ENCODE measurements at regions not wholly inside any gene's neighbourhood (a gene's known extent, or its start where the extent isn't known, plus 50 kb on each side); places are given as distances from the start of the nearest gene placed in this dataset.
"Not testable (repeated sequence)": the region's sequence is repeated elsewhere in the genome, so short reads cannot be mapped to it uniquely, and the experiment has no call there.

DNA sequence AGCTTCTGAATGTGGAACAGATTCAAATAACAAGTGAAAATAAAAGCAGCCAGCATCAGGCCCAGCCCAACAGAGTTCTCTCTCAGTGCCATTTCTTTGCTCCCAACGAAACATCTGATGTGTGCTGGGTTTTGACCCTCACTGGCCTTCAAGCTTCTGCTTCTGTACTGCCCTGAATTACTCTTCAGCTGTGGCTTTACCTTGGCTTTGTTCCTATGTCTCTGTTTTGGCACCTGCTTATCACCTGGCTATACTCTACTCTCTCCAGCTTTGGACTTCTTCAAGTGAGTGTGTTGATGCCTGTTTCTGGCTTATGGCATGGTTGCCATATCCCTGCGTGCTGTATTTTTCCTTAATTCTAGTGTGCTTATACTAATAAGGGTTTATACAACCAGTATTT is 768.3 kb downstream of the SORCS1 start:
- intact Hi-C loops (cut with DNase I), result no loop called here
- ATAC-seq (no peak), DNase-seq (no peak)

DNA sequence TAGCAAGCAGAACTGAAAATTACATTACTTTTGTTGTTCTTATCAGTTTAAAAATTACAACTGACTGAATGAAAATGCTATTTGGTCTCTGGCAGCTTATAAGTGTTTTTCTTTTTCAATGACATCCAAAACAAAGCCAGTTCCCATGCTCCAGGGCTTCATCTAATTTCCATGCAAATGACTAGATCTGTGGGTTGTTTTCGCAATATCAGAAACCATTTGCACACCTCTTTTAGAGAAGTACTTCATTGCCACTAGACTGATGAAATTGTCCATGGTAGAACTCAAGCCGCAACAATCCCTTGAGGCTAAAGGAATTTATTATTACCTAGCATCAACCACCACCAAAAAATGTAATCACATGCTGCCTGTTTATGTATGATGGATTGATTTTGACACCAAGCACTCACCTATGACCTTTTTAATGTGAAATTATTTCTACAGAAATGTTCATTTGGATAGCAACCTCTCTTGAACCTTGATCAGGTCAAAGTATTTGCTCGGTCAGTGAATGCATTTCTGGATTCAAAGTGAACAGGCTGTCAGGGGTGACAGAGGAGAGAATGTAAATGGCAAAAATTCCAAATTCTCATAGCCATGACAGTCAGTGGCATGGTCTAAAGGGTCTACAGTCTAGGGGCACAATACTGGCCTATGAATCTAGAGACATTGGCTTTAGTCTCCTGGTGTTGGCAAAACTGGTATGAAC is 769.3 kb downstream of the SORCS1 start:
- DNase-seq (no peak), ATAC-seq (no peak)
- intact Hi-C loops (cut with DNase I), result no loop called here

- no peak for ATAC-seq
- no peak for DNase-seq
- intact Hi-C loops (cut with DNase I), result no loop called here
Observed at GRCh38 chr10:106392778-106393177, 771.7 kb downstream of the SORCS1 start.

- intact Hi-C loops (cut with DNase I), result no loop called here
- ATAC-seq, result no peak
- no peak for DNase-seq
Observed at GRCh38 chr10:106387063-106387462, 777.4 kb downstream of the SORCS1 start.

- no peak for ATAC-seq
- DNase-seq, result no peak
- intact Hi-C loops (cut with DNase I), result no loop called here
Observed at GRCh38 chr10:106384496-106384895, 780.0 kb downstream of the SORCS1 start.

- intact Hi-C loops (cut with DNase I), result no loop called here
- ATAC-seq (no peak), DNase-seq (no peak)
Observed at GRCh38 chr10:106380706-106381105, 783.8 kb downstream of the SORCS1 start.

- intact Hi-C loops (cut with DNase I), result no loop called here
- no peak for ATAC-seq
- no peak for DNase-seq
Observed at GRCh38 chr10:106378251-106378650, 786.3 kb downstream of the SORCS1 start.

DNA sequence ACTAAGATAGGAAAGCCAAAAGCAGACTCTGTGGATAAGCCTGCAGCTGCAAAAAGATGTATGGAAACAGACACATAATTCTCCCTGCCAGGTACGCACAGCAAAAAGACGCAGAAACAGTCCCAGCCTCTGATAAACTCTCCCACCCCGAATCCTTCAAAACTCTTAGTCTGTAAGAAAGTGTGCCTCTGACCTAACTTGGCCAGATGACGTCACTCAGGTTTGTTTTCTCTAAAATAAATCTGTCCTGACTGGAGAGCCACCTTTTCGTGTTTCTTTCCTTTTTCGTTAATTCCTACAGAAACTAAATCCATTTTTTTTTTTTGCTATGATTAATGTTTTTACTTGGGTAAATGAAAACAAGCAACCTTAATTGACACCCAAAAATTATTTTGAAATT is 793.8 kb downstream of the SORCS1 start:
- no peak for ATAC-seq
- no peak for DNase-seq
- intact Hi-C loops (cut with DNase I), result no loop called here

DNA sequence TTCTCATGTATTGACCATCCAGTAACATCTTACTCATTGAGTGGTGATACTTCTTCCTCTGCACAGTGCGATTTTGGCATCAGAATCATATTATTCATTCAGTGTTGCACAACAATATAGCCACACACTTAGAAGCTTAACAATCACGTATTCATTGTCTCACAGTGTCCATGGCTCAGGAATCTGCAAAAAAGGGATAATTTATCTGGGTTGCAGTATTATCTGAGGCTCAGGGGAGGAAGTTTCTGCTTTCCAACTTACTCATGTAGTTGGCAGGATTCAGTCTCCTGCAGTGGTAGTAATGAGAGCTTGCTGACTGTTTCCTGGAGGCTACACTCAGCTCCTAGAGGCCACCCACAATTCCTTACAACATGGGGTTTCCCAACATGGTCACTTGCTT is 803.6 kb downstream of the SORCS1 start:
- intact Hi-C loops (cut with DNase I), result no loop called here
- DNase-seq (no peak), ATAC-seq (peak; percentile 23 to 87)

GRCh38 chr10:106355450-106355849 is 809.1 kb downstream of the SORCS1 start:
- intact Hi-C loops (cut with DNase I), result no loop called here
- DNase-seq (no peak), ATAC-seq (no peak)

GRCh38 chr10:106348933-106349332 is 815.6 kb downstream of the SORCS1 start:
- no peak for DNase-seq
- intact Hi-C loops (cut with DNase I), result no loop called here
- ATAC-seq, result no peak

- intact Hi-C loops (cut with DNase I), result no loop called here
- ATAC-seq (no peak), DNase-seq (no peak)
Observed at GRCh38 chr10:106347547-106347946, 817.0 kb downstream of the SORCS1 start.

- ATAC-seq; DNase-seq; intact Hi-C loops (cut with DNase I): not testable (repeated sequence)
Observed at GRCh38 chr10:106343539-106343938, 821.0 kb downstream of the SORCS1 start.

- no peak for DNase-seq
- no peak for ATAC-seq
- intact Hi-C loops (cut with DNase I), result no loop called here
Observed at GRCh38 chr10:106341356-106341755, 823.1 kb downstream of the SORCS1 start.

DNA sequence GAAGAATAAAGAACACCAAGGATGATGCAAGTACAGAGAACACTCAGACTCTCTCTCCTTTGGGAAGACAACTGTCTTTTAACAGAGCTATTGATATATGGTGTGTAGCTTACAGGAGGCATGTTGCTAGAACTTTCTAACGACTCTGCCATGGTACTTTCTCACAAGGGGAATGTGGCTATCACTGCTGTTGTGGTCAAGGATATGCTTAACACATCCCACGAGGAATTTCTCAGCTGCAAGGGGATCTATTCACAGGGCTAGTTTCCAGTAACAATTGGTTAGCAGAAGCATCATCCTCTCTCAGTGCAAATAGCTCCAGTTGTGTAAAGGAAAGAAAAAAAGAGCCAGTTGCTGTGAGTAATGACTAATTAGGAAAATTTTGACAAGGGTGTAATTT is 826.0 kb downstream of the SORCS1 start:
- ATAC-seq (no peak), DNase-seq (no peak)
- intact Hi-C loops (cut with DNase I), result no loop called here

GRCh38 chr10:106336874-106337273 is 827.6 kb downstream of the SORCS1 start:
- no peak for DNase-seq
- no peak for ATAC-seq
- intact Hi-C loops (cut with DNase I), result no loop called here

GRCh38 chr10:106327747-106328146 is 836.8 kb downstream of the SORCS1 start:
- DNase-seq, result no peak
- no peak for ATAC-seq
- intact Hi-C loops (cut with DNase I), result no loop called here

DNA sequence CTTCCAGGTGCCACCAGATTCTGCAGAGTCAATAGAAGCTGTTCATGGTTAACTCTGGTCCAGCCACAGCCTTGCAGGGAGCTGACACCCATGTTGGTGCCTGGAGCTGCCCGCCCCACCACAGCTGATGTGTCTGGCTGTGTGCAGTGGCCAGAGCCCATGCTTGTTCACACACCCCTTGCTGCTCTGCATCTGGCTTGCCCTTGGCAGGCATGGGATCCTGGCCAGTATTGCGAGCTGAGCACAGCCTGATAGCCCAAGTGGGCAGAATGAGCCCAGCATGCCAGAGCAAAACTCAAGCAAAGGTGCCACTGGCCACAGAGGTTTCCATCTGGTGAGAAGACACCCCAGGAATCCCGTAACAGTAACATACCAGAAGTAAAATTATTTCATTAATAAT is 843.6 kb downstream of the SORCS1 start:
- intact Hi-C loops (cut with DNase I), result no loop called here
- ATAC-seq, result no peak
- DNase-seq, result no peak

DNA sequence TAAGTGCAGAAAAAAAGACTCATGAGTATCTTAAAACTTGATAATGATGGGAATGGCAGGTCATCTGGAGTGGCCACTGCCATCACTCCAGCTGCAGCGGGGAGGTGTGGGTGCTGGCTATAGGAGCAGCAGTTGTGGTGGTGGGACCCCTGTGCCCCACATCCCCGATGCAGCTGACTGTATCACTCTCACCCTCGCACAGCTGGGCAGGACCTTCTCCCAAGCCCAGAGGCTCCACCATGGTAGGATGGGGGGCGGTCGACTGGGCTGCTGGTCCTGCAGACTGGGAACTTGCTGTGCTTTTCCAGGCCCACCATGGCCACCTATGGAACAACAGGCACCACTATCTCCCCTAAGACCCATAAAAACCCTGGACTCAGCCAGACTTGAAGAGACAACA is 844.4 kb downstream of the SORCS1 start:
- intact Hi-C loops (cut with DNase I), result no loop called here
- DNase-seq (no peak), ATAC-seq (no peak)

GRCh38 chr10:106317554-106317953 is 847.0 kb downstream of the SORCS1 start:
- intact Hi-C loops (cut with DNase I), result no loop called here
- ATAC-seq (no peak), DNase-seq (no peak)

- intact Hi-C loops (cut with DNase I), result no loop called here
- ATAC-seq, result no peak
- DNase-seq, result no peak
Observed at GRCh38 chr10:106313041-106313440, 851.5 kb downstream of the SORCS1 start.

GRCh38 chr10:106312087-106312486 is 852.4 kb downstream of the SORCS1 start:
- no peak for DNase-seq
- no peak for ATAC-seq
- intact Hi-C loops (cut with DNase I), result no loop called here
